ENCODE measurements at regions not wholly inside any gene's neighbourhood (a gene's known extent, or its start where the extent isn't known, plus 50 kb on each side); places are given as distances from the start of the nearest gene placed in this dataset.

GRCh38 chr10:106304056-106304455 lies 860.5 kb downstream of the SORCS1 start:
- TF ChIP-seq CTCF (IDR thresholded peaks at IDR 0.05) (no peak), EP300 (IDR thresholded peaks at IDR 0.05; ENCODE audit: low read depth) (no peak), POLR2AphosphoS5 (IDR thresholded peaks at IDR 0.05) (no peak)
